Vagina (tissue), 2 donors: ENCODE measurements at regions not wholly inside any gene's neighbourhood (a gene's known extent, or its start where the extent isn't known, plus 50 kb on each side); places are given as distances from the start of the nearest gene placed in this dataset.

Source experiments
- DNase-seq, 2 donors: peaks; one replicate each; pipeline ENCODE4 v3.0.0-alpha.2; 2017; ENCODE audit errors: extremely low spot score in 2 of 2
- H3K27ac ChIP-seq: fragments of 200-600 bp; sonication (generic); one replicate; pipeline ENCODE4 v1.5.1; 2019
- H3K27me3 ChIP-seq: fragments of 200-600 bp; sonication (generic); one replicate; pipeline ENCODE4 v1.5.1; 2019
- H3K36me3 ChIP-seq, 2 donors: fragments of 200-600 bp; sonication (generic); one replicate each; pipeline ENCODE4 v1.5.1; 2017 to 2019
- H3K4me1 ChIP-seq: fragments of 200-600 bp; sonication (generic); one replicate; pipeline ENCODE4 v1.5.1; 2019
- H3K4me3 ChIP-seq, 2 donors: fragments of 200-600 bp; sonication (generic); 1 replicate in 1 of 2; 2 replicates in 1 of 2; pipeline ENCODE4 v1.5.1; 2016 to 2019
- H3K9me3 ChIP-seq: fragments of 200-600 bp; sonication (generic); one replicate; pipeline ENCODE4 v1.5.1; 2019
- CTCF ChIP-seq, 3 experiments: fragments of 450-650 bp in 2 of 3; fragments of 200-600 bp in 1 of 3; sonication (generic) in 1 of 3; IDR thresholded peaks; one replicate each; pipeline ENCODE4 v1.5.1; 2017 to 2019; ENCODE audit warnings: antibody characterized with exemption in 3 of 3, mild to moderate bottlenecking in 2 of 3, moderate library complexity in 2 of 3
- POLR2A ChIP-seq, 2 donors: fragments of 450-650 bp; IDR thresholded peaks; one replicate each; pipeline ENCODE4 v1.6.1; 2017; ENCODE audit warnings: antibody characterized with exemption in 2 of 2, mild to moderate bottlenecking in 2 of 2, moderate library complexity in 2 of 2
- POLR2AphosphoS5 ChIP-seq, 2 donors: sonication (generic); formaldehyde crosslinking; IDR thresholded peaks; one replicate each; pipeline ENCODE4 v1.9.0; 2017; ENCODE audit warnings: antibody characterized with exemption in 2 of 2, mild to moderate bottlenecking in 2 of 2, low read depth in 1 of 2; ENCODE audit not compliant: insufficient read depth in 1 of 2
- intact Hi-C: fragments of 100-400 bp; cut with DNase I; formaldehyde crosslinking; loops from one replicate; pipeline ENCODE4 v1.15.1; 2023

GRCh38 chr20:11467436-11467835 lies 450.3 kb upstream of the BTBD3 start:
- Histone ChIP-seq H3K27ac (no peak overlapping the region), H3K9me3 (no peaks in the 10 kb centered on the region), H3K4me1 (no peaks in the 10 kb centered on the region), H3K4me3 (no peak overlapping the region), H3K36me3 (no peaks in the 10 kb centered on the region), H3K27me3 (no peaks in the 10 kb centered on the region)
- intact Hi-C loops, result no loop called here
- TF ChIP-seq POLR2A (IDR thresholded peaks at IDR 0.05) (no peak), CTCF (IDR thresholded peaks at IDR 0.05) (no peak), POLR2AphosphoS5 (IDR thresholded peaks at IDR 0.05; ENCODE audit: insufficient read depth in 1 of 2, low read depth in 1 of 2) (no peak)
- no peak for DNase-seq

DNA sequence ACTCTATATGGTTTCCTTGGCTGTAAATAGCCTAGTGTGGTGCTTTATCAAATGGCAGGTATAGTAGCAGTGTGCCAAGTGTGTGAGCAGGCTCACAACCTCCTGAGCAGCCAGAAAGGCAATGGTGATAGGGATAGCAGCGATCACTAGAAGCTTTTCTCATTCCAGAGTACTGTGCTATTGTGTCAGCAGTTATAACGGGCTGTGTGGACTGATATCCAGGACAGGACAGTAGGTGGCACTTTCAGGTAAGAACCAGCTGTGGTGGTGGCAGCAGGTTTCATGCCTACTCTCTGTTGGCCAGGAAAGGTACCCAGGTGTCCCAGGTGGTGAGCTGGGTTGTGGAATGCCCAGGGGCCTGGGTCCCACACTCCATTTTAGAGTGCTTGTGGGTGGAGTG lies 448.8 kb upstream of the BTBD3 start:
- Histone ChIP-seq H3K27me3 (no peaks in the 10 kb centered on the region), H3K4me3 (no peak overlapping the region), H3K4me1 (no peaks in the 10 kb centered on the region), H3K27ac (no peak overlapping the region), H3K36me3 (no peaks in the 10 kb centered on the region), H3K9me3 (no peaks in the 10 kb centered on the region)
- no peak for DNase-seq
- TF ChIP-seq POLR2A (IDR thresholded peaks at IDR 0.05) (no peak), CTCF (IDR thresholded peaks at IDR 0.05) (no peak), POLR2AphosphoS5 (IDR thresholded peaks at IDR 0.05; ENCODE audit: insufficient read depth in 1 of 2, low read depth in 1 of 2) (no peak)
- intact Hi-C loops, result no loop called here

DNA sequence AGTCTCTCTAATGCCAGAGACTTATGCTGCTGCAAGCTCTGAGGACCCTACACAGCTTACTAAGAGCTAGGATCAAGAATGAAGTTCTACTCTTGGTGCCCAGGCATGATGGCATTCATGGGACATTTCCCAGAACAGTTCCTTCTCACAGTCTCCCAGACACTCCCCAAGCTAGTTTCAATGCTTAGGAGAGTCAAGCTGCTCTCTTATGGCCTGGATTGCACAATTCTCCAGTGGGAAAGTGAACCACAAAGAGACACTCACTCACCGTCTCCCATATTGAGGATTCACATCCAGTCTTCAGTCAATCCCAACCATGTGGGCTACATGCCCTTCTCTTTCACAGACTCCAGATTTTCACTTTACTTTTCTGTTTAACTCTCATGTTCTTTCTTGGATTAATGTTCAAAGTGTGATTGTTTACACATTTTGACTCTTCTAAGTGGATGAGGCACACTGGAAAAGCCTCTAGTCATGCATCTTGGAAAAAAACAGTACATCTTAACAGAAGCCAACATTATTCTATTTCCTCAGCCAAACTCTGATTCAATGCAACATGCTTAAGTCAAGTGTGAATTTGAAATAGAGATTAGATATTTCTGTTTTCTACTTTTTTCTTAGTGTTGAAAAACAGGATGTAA lies 447.8 kb upstream of the BTBD3 start:
- no peak overlapping the region for H3K4me3 ChIP-seq
- intact Hi-C loops, result no loop called here

DNA sequence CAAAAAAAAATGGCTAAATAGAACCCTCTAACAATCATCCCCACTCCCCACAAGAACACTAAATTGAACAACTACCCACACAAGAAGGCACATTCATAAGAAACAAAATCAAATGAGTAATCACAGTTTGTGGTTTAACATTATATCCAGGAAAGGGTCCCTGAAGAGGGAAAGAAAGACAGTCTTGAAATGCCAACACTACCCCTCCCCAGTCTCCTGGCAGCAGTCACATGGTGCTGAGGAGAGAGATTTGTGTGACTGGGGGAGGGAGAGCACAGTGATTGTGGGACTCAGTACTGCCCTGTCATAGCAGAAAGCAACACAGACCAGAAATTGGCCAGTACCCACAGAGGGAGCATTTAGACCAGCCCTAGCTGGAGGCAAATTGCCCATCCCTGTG lies 443.7 kb upstream of the BTBD3 start:
- DNase-seq, result no peak
- intact Hi-C loops, result no loop called here
- Histone ChIP-seq H3K36me3 (no peaks in the 10 kb centered on the region), H3K4me3 (no peak overlapping the region), H3K27me3 (no peaks in the 10 kb centered on the region), H3K27ac (no peak overlapping the region), H3K9me3 (no peaks in the 10 kb centered on the region), H3K4me1 (no peaks in the 10 kb centered on the region)
- TF ChIP-seq POLR2AphosphoS5 (IDR thresholded peaks at IDR 0.05; ENCODE audit: insufficient read depth in 1 of 2, low read depth in 1 of 2) (no peak), CTCF (IDR thresholded peaks at IDR 0.05) (no peak), POLR2A (IDR thresholded peaks at IDR 0.05) (no peak)

More for the DNA sequence above, 447.8 kb upstream of the BTBD3 start:
- DNase-seq, result no peak
- H3K9me3 ChIP-seq, result no peaks in the 10 kb centered on the region
- no peaks in the 10 kb centered on the region for H3K36me3 ChIP-seq
- no peak for TF ChIP-seq CTCF (IDR thresholded peaks at IDR 0.05)
- TF ChIP-seq POLR2AphosphoS5 (IDR thresholded peaks at IDR 0.05; ENCODE audit: insufficient read depth in 1 of 2, low read depth in 1 of 2), result no peak
- TF ChIP-seq POLR2A (IDR thresholded peaks at IDR 0.05), result no peak
- H3K27ac ChIP-seq, result no peak overlapping the region
- no peaks in the 10 kb centered on the region for H3K27me3 ChIP-seq
- no peaks in the 10 kb centered on the region for H3K4me1 ChIP-seq

DNA sequence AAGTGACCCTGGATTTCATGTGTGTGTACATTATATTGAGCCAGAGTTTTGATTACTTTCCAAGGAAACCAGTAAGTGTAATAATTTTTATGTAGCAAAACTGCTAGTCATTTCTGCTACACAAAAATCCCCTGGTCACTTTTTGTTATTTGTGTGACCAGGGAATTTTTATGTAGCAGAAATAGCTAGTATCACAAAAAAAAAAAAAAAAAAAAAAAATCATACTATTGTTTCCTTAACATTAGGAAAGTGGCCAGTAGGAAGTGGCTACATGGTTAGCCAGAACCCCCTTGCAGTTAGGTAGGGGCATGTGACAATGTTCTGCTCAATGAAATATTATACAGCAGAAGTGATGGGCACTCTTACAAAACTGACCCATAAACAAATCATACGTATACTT lies 434.0 kb upstream of the BTBD3 start:
- TF ChIP-seq CTCF (IDR thresholded peaks at IDR 0.05) (no peak), POLR2AphosphoS5 (IDR thresholded peaks at IDR 0.05; ENCODE audit: insufficient read depth in 1 of 2, low read depth in 1 of 2) (no peak), POLR2A (IDR thresholded peaks at IDR 0.05) (no peak)
- intact Hi-C loops, result no loop called here
- Histone ChIP-seq H3K27ac (no peak overlapping the region), H3K9me3 (no peaks in the 10 kb centered on the region), H3K4me1 (peaks cover 9% of the 10 kb centered on the region), H3K27me3 (no peaks in the 10 kb centered on the region), H3K36me3 (no peaks in the 10 kb centered on the region), H3K4me3 (no peak overlapping the region)
- DNase-seq, result no peak
